Neural cell (in vitro differentiated cells): ENCODE measurements at regions not wholly inside any gene's neighbourhood (a gene's known extent, or its start where the extent isn't known, plus 50 kb on each side); places are given as distances from the start of the nearest gene placed in this dataset.

ENCODE experiments used
- H2AFZ ChIP-seq: fragments of 200-600, 300-800 bp; sonication (generic), shearing (Covaris generic); 2 replicates; pipeline ENCODE4 v1.6.0; 2014; ENCODE audit warnings: low read depth, mild to moderate bottlenecking, antibody characterized with exemption, low read length, moderate library complexity
- H3F3A ChIP-seq: fragments of 200-600 bp; shearing (Covaris generic); 2 replicates; pipeline ENCODE4 v1.6.1; 2016; ENCODE audit warnings: mild to moderate bottlenecking, moderate library complexity, mixed read lengths, antibody characterized with exemption, low read length; ENCODE audit not compliant: insufficient read depth, poor library complexity, severe bottlenecking
- H3K27ac ChIP-seq: fragments of 200-600, 300-800 bp; sonication (generic), shearing (Covaris generic); 2 replicates; pipeline ENCODE4 v1.5.1; 2014; ENCODE audit warnings: mild to moderate bottlenecking, low read length, moderate library complexity
- H3K27me3 ChIP-seq: fragments of 300-800, 200-600 bp; sonication (generic), shearing (Covaris generic); 2 replicates; pipeline ENCODE4 v1.6.0; 2014; ENCODE audit warnings: mild to moderate bottlenecking, low read depth, low read length, moderate library complexity; ENCODE audit not compliant: insufficient read depth
- H3K36me3 ChIP-seq: fragments of 300-800, 200-600 bp; sonication (generic), shearing (Covaris generic); 2 replicates; pipeline ENCODE4 v1.5.1; 2014; ENCODE audit warnings: mild to moderate bottlenecking, antibody characterized with exemption, low read length, moderate library complexity; ENCODE audit not compliant: insufficient read depth
- H3K4me2 ChIP-seq: fragments of 300-800, 200-600 bp; sonication (generic), shearing (Covaris generic); 2 replicates; pipeline ENCODE4 v1.6.0; 2014; ENCODE audit warnings: mild to moderate bottlenecking, low read length
- H3K4me3 ChIP-seq: fragments of 300-800, 200-600 bp; sonication (generic), shearing (Covaris generic); 2 replicates; pipeline ENCODE4 v1.5.1; 2014; ENCODE audit warnings: mild to moderate bottlenecking, low read length, moderate library complexity
- H3K79me2 ChIP-seq: fragments of 200-600 bp; shearing (Covaris generic); replicated peaks from 2 replicates; pipeline ENCODE4 v1.6.0; 2014; ENCODE audit warnings: mild to moderate bottlenecking, low read length, moderate library complexity; ENCODE audit not compliant: insufficient read depth
- H3K9ac ChIP-seq: fragments of 300-800, 200-600 bp; sonication (generic), shearing (Covaris generic); 2 replicates; pipeline ENCODE4 v1.6.1; 2016; ENCODE audit warnings: mild to moderate bottlenecking, low read length, mixed read lengths
- H3K9me2 ChIP-seq: fragments of 200-600 bp; shearing (Covaris generic); 2 replicates; pipeline ENCODE4 v1.6.1; 2016; ENCODE audit warnings: mild to moderate bottlenecking, low read length, mixed read lengths; ENCODE audit not compliant: insufficient read depth
- H3K9me3 ChIP-seq: fragments of 200-600, 300-800 bp; sonication (generic), shearing (Covaris generic); 2 replicates; pipeline ENCODE4 v1.6.1; 2016; ENCODE audit warnings: mild to moderate bottlenecking, mixed run types, low read length, moderate library complexity, mixed read lengths
- H4K20me1 ChIP-seq: fragments of 200-600 bp; shearing (Covaris generic); 2 replicates; pipeline ENCODE4 v1.6.1; 2016; ENCODE audit warnings: mild to moderate bottlenecking, mixed run types; ENCODE audit not compliant: insufficient read depth
- CTCF ChIP-seq: fragments of 450-650 bp; IDR thresholded peaks from 2 replicates; pipeline ENCODE4 v1.5.1; 2014; ENCODE audit warnings: antibody characterized with exemption, mild to moderate bottlenecking, moderate library complexity; ENCODE audit not compliant: poor library complexity, severe bottlenecking
- EP300 ChIP-seq: fragments of 450-650 bp; conservative IDR thresholded peaks from 2 replicates; pipeline ENCODE4 v1.6.1; 2014; ENCODE audit warnings: antibody characterized with exemption, mild to moderate bottlenecking, moderate library complexity; ENCODE audit not compliant: poor library complexity, severe bottlenecking
- EZH2 ChIP-seq: fragments of 200-600, 300-800 bp; shearing (Covaris generic), sonication (generic); IDR thresholded peaks from 2 replicates; pipeline ENCODE4 v1.6.1; 2014; ENCODE audit warnings: antibody characterized with exemption, low read length, borderline replicate concordance, mild to moderate bottlenecking; ENCODE audit not compliant: insufficient read depth, poor library complexity, severe bottlenecking
- MXI1 ChIP-seq: fragments of 450-650 bp; conservative IDR thresholded peaks from 2 replicates; pipeline ENCODE4 v1.6.1; 2014; ENCODE audit warnings: antibody characterized with exemption, mild to moderate bottlenecking; ENCODE audit not compliant: poor library complexity, severe bottlenecking
- POLR2AphosphoS5 ChIP-seq: IDR thresholded peaks from 2 replicates; pipeline ENCODE4 v1.6.1; 2012
- RAD21 ChIP-seq: fragments of 450-650 bp; conservative IDR thresholded peaks from 2 replicates; pipeline ENCODE4 v1.6.1; 2014; ENCODE audit warnings: antibody characterized with exemption, mild to moderate bottlenecking, moderate library complexity
- REST ChIP-seq: IDR thresholded peaks from 2 replicates; pipeline ENCODE4 v1.6.1; 2012; ENCODE audit warnings: borderline replicate concordance
- SMC3 ChIP-seq: fragments of 450-650 bp; conservative IDR thresholded peaks from 2 replicates; pipeline ENCODE4 v1.6.1; 2014; ENCODE audit warnings: antibody characterized with exemption, mild to moderate bottlenecking, moderate library complexity; ENCODE audit not compliant: poor library complexity
- TAF1 ChIP-seq: IDR thresholded peaks from 2 replicates; pipeline ENCODE4 v1.6.1; 2012; ENCODE audit warnings: low read depth

GRCh38 chr3:18789734-18790133 is 358.6 kb upstream of the KCNH8 start:
- no peak overlapping the region for H3K4me3 ChIP-seq
- H3K27me3 ChIP-seq = no peaks in the 10 kb centered on the region
- no peak overlapping the region for H3K27ac ChIP-seq
- no peaks in the 10 kb centered on the region for H4K20me1 ChIP-seq
- H3K79me2 ChIP-seq = no peaks in the 10 kb centered on the region
- H2AFZ ChIP-seq = no peak overlapping the region
- no peaks in the 10 kb centered on the region for H3K9me3 ChIP-seq
- no peak overlapping the region for H3K9ac ChIP-seq
- no peak overlapping the region for H3K4me2 ChIP-seq
- no peak for TF ChIP-seq TAF1
- TF ChIP-seq POLR2AphosphoS5 = no peak
- H3K36me3 ChIP-seq = no peaks in the 10 kb centered on the region
- H3K9me2 ChIP-seq = no peaks in the 10 kb centered on the region
- H3F3A ChIP-seq = no peaks in the 10 kb centered on the region

- H3K4me3 ChIP-seq = no peak overlapping the region
- no peak overlapping the region for H3K4me2 ChIP-seq
- H3K27me3 ChIP-seq = no peaks in the 10 kb centered on the region
- H3K9me3 ChIP-seq = no peaks in the 10 kb centered on the region
- H4K20me1 ChIP-seq = no peaks in the 10 kb centered on the region
- H3K9ac ChIP-seq = no peak overlapping the region
- H3K79me2 ChIP-seq = no peaks in the 10 kb centered on the region
- H3K27ac ChIP-seq = no peak overlapping the region
- H2AFZ ChIP-seq = no peak overlapping the region
- H3K36me3 ChIP-seq = no peaks in the 10 kb centered on the region
- no peaks in the 10 kb centered on the region for H3F3A ChIP-seq
- no peaks in the 10 kb centered on the region for H3K9me2 ChIP-seq
- TF ChIP-seq TAF1 (no peak), EZH2 (no peak)
These were observed 360.9 kb upstream of the KCNH8 start for GRCh38 chr3:18787441-18787840.

GRCh38 chr3:18786650-18787323 is 361.5 kb upstream of the KCNH8 start:
- Histone ChIP-seq H3K9me3 (no peaks in the 10 kb centered on the region), H3K9ac (no peak overlapping the region), H3K27me3 (no peaks in the 10 kb centered on the region), H2AFZ (no peak overlapping the region), H3K9me2 (no peaks in the 10 kb centered on the region), H3K36me3 (no peaks in the 10 kb centered on the region), H3F3A (no peaks in the 10 kb centered on the region), H4K20me1 (no peaks in the 10 kb centered on the region), H3K4me3 (no peak overlapping the region), H3K27ac (no peak overlapping the region), H3K79me2 (no peaks in the 10 kb centered on the region), H3K4me2 (no peak overlapping the region)
- TF ChIP-seq POLR2AphosphoS5 (no peak), SMC3 (no peak), REST (no peak), CTCF (no peak), EP300 (no peak), TAF1 (no peak), RAD21 (no peak), EZH2 (no peak), MXI1 (no peak)
